ENCODE measurements at regions not wholly inside any gene's neighbourhood (a gene's known extent, or its start where the extent isn't known, plus 50 kb on each side); places are given as distances from the start of the nearest gene placed in this dataset.

GRCh38 chr5:143738417-143739401 is 73.3 kb upstream of the HMHB1 start (continued):
- TF ChIP-seq CHAMP1 (IDR thresholded peaks at IDR 0.05) (no peak), TCF15 (CRISPR knock-in tag; IDR thresholded peaks at IDR 0.05) (no peak), GABPB1 (CRISPR knock-in tag; IDR thresholded peaks at IDR 0.05) (no peak), PYGO2 (tag; IDR thresholded peaks at IDR 0.05) (no peak), HBP1 (CRISPR knock-in tag; IDR thresholded peaks at IDR 0.05) (no peak), NR3C1 (CRISPR knock-in tag; IDR thresholded peaks at IDR 0.05) (no peak), CREB1 (IDR thresholded peaks at IDR 0.05) (no peak), CREB1 (CRISPR knock-in tag; IDR thresholded peaks at IDR 0.05) (no peak), ZNF41 (CRISPR knock-in tag; conservative IDR thresholded peaks at IDR 0.05) (no peak)

Data from K562 (cell line).